Osteocyte (in vitro differentiated cells): ENCODE measurements at regions not wholly inside any gene's neighbourhood (a gene's known extent, or its start where the extent isn't known, plus 50 kb on each side); places are given as distances from the start of the nearest gene placed in this dataset.
A peak's percentile ranks its signal among the peaks of the same experiment; 100 is the strongest.

ENCODE experiments used
- DNase-seq: peaks from one replicate; pipeline ENCODE4 v3.0.0; 2021; ENCODE audit warnings: mixed read lengths; ENCODE audit not compliant: unreplicated experiment; ENCODE audit errors: extremely low spot score
- H3K27ac Mint-ChIP-seq: one replicate; pipeline ENCODE4 v1.8.0; 2021; ENCODE audit warnings: mild to moderate bottlenecking, mixed read lengths; ENCODE audit not compliant: unreplicated experiment
- H3K27me3 Mint-ChIP-seq: one replicate; pipeline ENCODE4 v1.8.0; 2021; ENCODE audit warnings: mixed read lengths; ENCODE audit not compliant: unreplicated experiment
- H3K36me3 Mint-ChIP-seq: one replicate; pipeline ENCODE4 v1.8.0; 2021; ENCODE audit warnings: mixed read lengths; ENCODE audit not compliant: unreplicated experiment
- H3K4me1 Mint-ChIP-seq: one replicate; pipeline ENCODE4 v1.8.0; 2021; ENCODE audit warnings: mixed read lengths; ENCODE audit not compliant: unreplicated experiment
- H3K4me3 Mint-ChIP-seq: one replicate; pipeline ENCODE4 v1.8.0; 2021; ENCODE audit warnings: mild to moderate bottlenecking, moderate library complexity, mixed read lengths; ENCODE audit not compliant: unreplicated experiment
- H3K9me3 Mint-ChIP-seq: one replicate; pipeline ENCODE4 v1.8.0; 2021; ENCODE audit warnings: mixed read lengths; ENCODE audit not compliant: unreplicated experiment
- CTCF ChIP-seq: fragments of 200-600 bp; sonication (generic); IDR thresholded peaks from 2 replicates; pipeline ENCODE4 v1.5.0; 2021; ENCODE audit warnings: antibody characterized with exemption, mild to moderate bottlenecking, moderate library complexity

- DNase-seq: no peak
- H3K27ac Mint-ChIP-seq: no peak overlapping the region
Observed at GRCh38 chr12:105462831-105463230, 132.3 kb downstream of the C12orf75 start.

GRCh38 chr12:105464406-105464805 is 133.9 kb downstream of the C12orf75 start:
- Mint-ChIP-seq H3K27me3 (no peaks in the 10 kb centered on the region), H3K36me3 (no peaks in the 10 kb centered on the region), H3K4me1 (peaks cover 56% of the 10 kb centered on the region), H3K4me3 (no peak overlapping the region), H3K27ac (no peak overlapping the region), H3K9me3 (no peaks in the 10 kb centered on the region)
- no peak for TF ChIP-seq CTCF
- DNase-seq: no peak

More at GRCh38 chr12:105462831-105463230, 132.3 kb downstream of the C12orf75 start:
- Mint-ChIP-seq H3K4me3 (no peak overlapping the region), H3K36me3 (peaks cover 4% of the 10 kb centered on the region), H3K9me3 (peaks cover 11% of the 10 kb centered on the region), H3K27me3 (no peaks in the 10 kb centered on the region), H3K4me1 (peaks cover 54% of the 10 kb centered on the region)
- no peak for TF ChIP-seq CTCF

GRCh38 chr12:105466231-105466900 is 135.9 kb downstream of the C12orf75 start:
- no peak for TF ChIP-seq CTCF
- DNase-seq: no peak
- peak overlapping the region; percentile 72 for H3K27ac Mint-ChIP-seq
- peak overlapping the region; percentile 8 for H3K4me3 Mint-ChIP-seq
- H3K36me3 Mint-ChIP-seq: no peaks in the 10 kb centered on the region
- H3K4me1 Mint-ChIP-seq: peaks cover 37% of the 10 kb centered on the region
- no peaks in the 10 kb centered on the region for H3K9me3 Mint-ChIP-seq
- no peaks in the 10 kb centered on the region for H3K27me3 Mint-ChIP-seq

DNA sequence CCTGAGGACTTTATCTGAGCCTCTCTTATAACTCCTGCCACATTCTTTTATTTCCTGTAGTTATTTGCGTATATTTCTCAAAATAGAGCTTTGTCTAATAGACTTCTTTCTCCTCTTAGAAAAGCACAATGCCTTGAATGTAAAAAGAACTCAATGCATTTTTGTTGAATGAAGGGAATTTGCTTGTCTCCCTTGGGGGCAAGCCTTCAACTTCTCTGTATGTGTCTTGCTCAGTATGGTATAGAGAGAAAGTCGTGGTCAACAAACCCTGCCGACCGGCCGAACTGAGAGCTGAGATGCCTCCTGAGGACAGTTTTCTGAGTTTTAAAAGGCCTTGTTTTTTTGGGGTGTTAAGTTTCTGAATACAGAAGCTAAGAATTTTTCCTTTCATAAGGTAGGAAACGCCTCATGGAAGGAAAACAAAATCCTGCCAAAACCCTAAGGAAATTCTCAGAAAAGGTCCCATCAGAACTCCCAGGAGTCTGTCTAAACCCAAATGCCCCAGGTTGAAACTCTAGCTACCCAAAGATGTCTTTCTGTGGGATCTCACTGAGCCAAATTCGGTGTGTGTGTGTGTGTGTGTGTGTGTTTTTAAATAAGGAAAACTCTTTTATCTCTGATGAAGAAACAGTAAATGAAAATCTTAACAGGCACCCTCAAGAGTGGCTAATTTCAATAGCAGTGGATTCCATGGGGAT is 136.6 kb downstream of the C12orf75 start:
- no peak for TF ChIP-seq CTCF
- Mint-ChIP-seq H3K4me3 (peak overlapping the region; percentile 8), H3K9me3 (no peaks in the 10 kb centered on the region), H3K27me3 (no peaks in the 10 kb centered on the region), H3K36me3 (no peaks in the 10 kb centered on the region), H3K4me1 (peaks cover 31% of the 10 kb centered on the region), H3K27ac (peak overlapping the region; percentile 72)
- DNase-seq: no peak

GRCh38 chr12:105467710-105468366 is 137.3 kb downstream of the C12orf75 start:
- no peak for DNase-seq
- peak overlapping the region; percentile 72 for H3K27ac Mint-ChIP-seq
- H3K9me3 Mint-ChIP-seq: no peaks in the 10 kb centered on the region
- TF ChIP-seq CTCF: no peak
- H3K36me3 Mint-ChIP-seq: no peaks in the 10 kb centered on the region
- no peaks in the 10 kb centered on the region for H3K27me3 Mint-ChIP-seq
- H3K4me3 Mint-ChIP-seq: no peak overlapping the region
- peaks cover 26% of the 10 kb centered on the region for H3K4me1 Mint-ChIP-seq
